Karpas-422 (cell line): ENCODE measurements at regions not wholly inside any gene's neighbourhood (a gene's known extent, or its start where the extent isn't known, plus 50 kb on each side); places are given as distances from the start of the nearest gene placed in this dataset.

Experiments used
- DNase-seq: peaks from one replicate; pipeline ENCODE4 v3.0.0-alpha.2; 2015
- H2AFZ ChIP-seq: fragments of 200-600 bp; sonication (generic); 2 replicates; pipeline ENCODE4 v1.6.1; 2014; ENCODE audit warnings: antibody characterized with exemption, low read length, mixed read lengths
- H3K27ac ChIP-seq: fragments of 200-600 bp; sonication (generic); 2 replicates; pipeline ENCODE4 v1.5.1; 2014; ENCODE audit warnings: mild to moderate bottlenecking, low read length, moderate library complexity
- H3K27me3 ChIP-seq: fragments of 200-600 bp; sonication (generic); 2 replicates; pipeline ENCODE4 v1.6.1; 2014; ENCODE audit warnings: low read length, mixed read lengths
- H3K36me3 ChIP-seq: fragments of 200-600 bp; sonication (generic); 2 replicates; pipeline ENCODE4 v1.6.1; 2014; ENCODE audit warnings: low read length, mixed read lengths; ENCODE audit not compliant: insufficient read depth
- H3K4me1 ChIP-seq: fragments of 200-600 bp; sonication (generic); 2 replicates; pipeline ENCODE4 v1.6.1; 2014; ENCODE audit warnings: mild to moderate bottlenecking, low read length, mixed read lengths
- H3K4me2 ChIP-seq: fragments of 200-600 bp; sonication (generic); 2 replicates; pipeline ENCODE4 v1.6.1; 2014; ENCODE audit warnings: low read length, low read depth, mild to moderate bottlenecking; ENCODE audit not compliant: poor library complexity, severe bottlenecking
- H3K4me3 ChIP-seq: fragments of 200-600 bp; sonication (generic); 2 replicates; pipeline ENCODE4 v1.5.1; 2014; ENCODE audit warnings: mild to moderate bottlenecking, antibody characterized with exemption, low read length, mixed read lengths
- H3K79me2 ChIP-seq: fragments of 200-600 bp; sonication (generic); 2 replicates; pipeline ENCODE4 v1.6.1; 2014; ENCODE audit warnings: mild to moderate bottlenecking, low read length, mixed read lengths
- H3K9ac ChIP-seq: fragments of 200-600 bp; sonication (generic); 2 replicates; pipeline ENCODE4 v1.6.0; 2014; ENCODE audit warnings: low read length
- H3K9me2 ChIP-seq: fragments of 200-600 bp; sonication (generic), shearing (Covaris generic); replicated peaks from 2 replicates; pipeline ENCODE4 v1.6.0; 2014; ENCODE audit warnings: mild to moderate bottlenecking, low read length, moderate library complexity; ENCODE audit not compliant: insufficient read depth
- H3K9me3 ChIP-seq: fragments of 300-700, 200-600 bp; sonication (generic); 2 replicates; pipeline ENCODE4 v1.6.1; 2014; ENCODE audit warnings: low read length, mixed read lengths
- H4K20me1 ChIP-seq: fragments of 200-600 bp; sonication (generic); 2 replicates; pipeline ENCODE4 v1.6.1; 2014; ENCODE audit warnings: mild to moderate bottlenecking, antibody characterized with exemption, low read length, low read depth; ENCODE audit not compliant: insufficient read depth

GRCh38 chr2:71937396-71937795 lies 210.3 kb downstream of the CYP26B1 start:
- Histone ChIP-seq H3K4me3 (no peak overlapping the region), H3K4me2 (no peak overlapping the region), H3K27ac (no peak overlapping the region), H2AFZ (no peak overlapping the region), H3K9me2 (no peaks in the 10 kb centered on the region), H3K4me1 (no peaks in the 10 kb centered on the region), H3K79me2 (no peaks in the 10 kb centered on the region), H3K9ac (no peak overlapping the region), H4K20me1 (0 out of 2 replicates have a peak, but pooled peaks cover 3% of the 10 kb centered on the region), H3K9me3 (no peaks in the 10 kb centered on the region), H3K27me3 (no peaks in the 10 kb centered on the region), H3K36me3 (no peaks in the 10 kb centered on the region)
- no peak for DNase-seq

DNA sequence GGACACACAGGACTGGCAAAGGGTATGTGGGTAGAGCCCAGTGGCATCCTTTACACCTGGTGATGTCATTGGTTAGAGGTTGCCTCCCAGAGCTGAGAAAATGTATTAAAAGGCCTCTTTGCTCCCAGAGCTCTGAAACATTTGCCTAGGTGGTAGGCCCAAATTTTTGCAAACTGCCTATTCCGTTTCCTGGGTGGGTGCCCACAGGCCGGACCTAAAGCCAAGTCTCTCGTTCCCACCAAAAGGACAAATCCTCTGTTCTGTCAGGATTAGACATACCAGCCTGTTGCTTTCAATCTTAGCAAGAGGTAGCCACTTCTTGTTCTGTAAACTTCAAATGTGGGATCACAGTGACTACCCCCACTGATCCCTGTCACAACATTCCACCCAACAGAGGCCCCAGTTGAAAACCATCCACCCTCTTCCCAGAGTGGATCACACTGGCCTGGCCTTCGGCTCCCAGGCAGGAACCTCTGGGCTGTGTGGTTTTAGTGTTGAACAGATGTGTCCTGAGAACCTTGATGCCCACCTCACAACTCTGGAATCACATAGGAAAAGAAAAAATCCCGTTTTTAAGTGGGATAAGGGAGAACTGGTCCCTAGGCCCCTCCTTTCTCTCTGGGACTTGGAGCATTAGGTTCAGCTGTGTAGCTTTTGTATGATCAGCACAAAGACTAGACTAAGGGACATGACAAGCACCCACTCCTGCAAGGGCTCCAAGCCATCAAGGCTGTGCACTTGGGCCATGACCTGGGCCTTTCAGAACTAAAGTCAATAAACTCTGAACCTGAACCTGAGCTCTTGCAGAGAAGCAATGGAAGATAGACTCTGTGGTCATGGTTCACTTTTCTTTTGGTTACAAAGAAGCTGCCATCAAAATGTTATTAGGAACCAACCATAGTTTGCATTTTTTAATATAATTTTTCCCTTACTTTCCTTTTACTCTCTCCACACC lies 211.3 kb downstream of the CYP26B1 start:
- no peaks in the 10 kb centered on the region for H3K9me2 ChIP-seq
- no peak overlapping the region for H3K4me2 ChIP-seq
- no peaks in the 10 kb centered on the region for H3K4me1 ChIP-seq
- no peaks in the 10 kb centered on the region for H3K79me2 ChIP-seq
- no peaks in the 10 kb centered on the region for H3K27me3 ChIP-seq
- no peak overlapping the region for H3K27ac ChIP-seq
- no peak overlapping the region for H2AFZ ChIP-seq
- no peaks in the 10 kb centered on the region for H3K9me3 ChIP-seq
- H4K20me1 ChIP-seq, result 0 out of 2 replicates have a peak, but pooled peaks cover 3% of the 10 kb centered on the region
- H3K9ac ChIP-seq, result no peak overlapping the region
- no peak for DNase-seq
- H3K4me3 ChIP-seq, result no peak overlapping the region
- no peaks in the 10 kb centered on the region for H3K36me3 ChIP-seq

DNA sequence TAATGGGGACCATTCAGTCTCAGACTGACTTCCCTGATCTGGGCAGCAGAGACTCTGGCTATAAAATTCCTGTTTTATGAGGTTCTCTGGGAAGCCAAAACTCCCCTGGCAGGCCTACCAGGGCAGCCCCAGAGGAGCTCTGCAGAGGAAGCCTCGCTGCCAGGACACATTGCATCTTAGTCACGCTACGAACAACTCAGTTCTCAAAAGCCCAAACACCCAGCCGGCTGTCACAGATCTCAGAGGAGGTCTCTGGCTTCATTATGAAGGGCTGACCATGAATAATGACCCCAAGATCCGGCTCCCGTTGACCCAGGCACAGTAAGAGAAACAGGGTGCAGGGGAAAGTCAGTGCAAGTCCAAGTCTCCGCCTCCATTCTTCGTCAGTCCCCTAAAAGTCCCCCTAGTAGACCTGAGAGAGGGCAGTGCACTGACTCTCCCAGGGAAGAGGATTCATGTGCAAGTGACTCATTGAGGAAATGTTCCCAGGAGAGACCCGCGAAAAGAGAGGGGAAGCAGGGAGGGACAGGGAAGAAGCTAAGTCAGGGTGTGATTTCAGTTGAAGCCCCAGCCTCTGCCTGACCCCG lies 212.3 kb downstream of the CYP26B1 start:
- Histone ChIP-seq H3K36me3 (no peaks in the 10 kb centered on the region), H3K79me2 (no peaks in the 10 kb centered on the region), H3K4me1 (no peaks in the 10 kb centered on the region), H3K4me3 (no peak overlapping the region), H3K4me2 (no peak overlapping the region), H3K27ac (no peak overlapping the region), H3K9me2 (no peaks in the 10 kb centered on the region), H4K20me1 (0 out of 2 replicates have a peak, but pooled peaks cover 2% of the 10 kb centered on the region), H3K27me3 (no peaks in the 10 kb centered on the region), H3K9me3 (no peaks in the 10 kb centered on the region), H2AFZ (no peak overlapping the region), H3K9ac (no peak overlapping the region)
- DNase-seq, result no peak

GRCh38 chr2:71934595-71935261 lies 212.9 kb downstream of the CYP26B1 start:
- Histone ChIP-seq H4K20me1 (no peaks in the 10 kb centered on the region), H3K36me3 (no peaks in the 10 kb centered on the region), H3K9me2 (no peaks in the 10 kb centered on the region), H3K9me3 (no peaks in the 10 kb centered on the region), H3K79me2 (no peaks in the 10 kb centered on the region), H3K4me2 (no peak overlapping the region), H3K27ac (no peak overlapping the region), H3K9ac (no peak overlapping the region), H3K4me1 (no peaks in the 10 kb centered on the region), H3K4me3 (no peak overlapping the region), H2AFZ (no peak overlapping the region), H3K27me3 (no peaks in the 10 kb centered on the region)
- no peak for DNase-seq

- H3K79me2 ChIP-seq, result no peaks in the 10 kb centered on the region
- no peak overlapping the region for H3K4me3 ChIP-seq
- H3K4me2 ChIP-seq, result no peak overlapping the region
- H3K9me3 ChIP-seq, result no peaks in the 10 kb centered on the region
- DNase-seq, result no peak
- H3K9me2 ChIP-seq, result no peaks in the 10 kb centered on the region
- no peak overlapping the region for H3K27ac ChIP-seq
- no peaks in the 10 kb centered on the region for H4K20me1 ChIP-seq
- H3K4me1 ChIP-seq, result no peaks in the 10 kb centered on the region
- no peak overlapping the region for H3K9ac ChIP-seq
- no peaks in the 10 kb centered on the region for H3K36me3 ChIP-seq
- no peak overlapping the region for H2AFZ ChIP-seq
- H3K27me3 ChIP-seq, result no peaks in the 10 kb centered on the region
These were observed 213.4 kb downstream of the CYP26B1 start for GRCh38 chr2:71934320-71934593.

- no peaks in the 10 kb centered on the region for H3K9me3 ChIP-seq
- H3K36me3 ChIP-seq, result no peaks in the 10 kb centered on the region
- no peaks in the 10 kb centered on the region for H3K4me1 ChIP-seq
- no peak overlapping the region for H2AFZ ChIP-seq
- H3K79me2 ChIP-seq, result no peaks in the 10 kb centered on the region
- no peaks in the 10 kb centered on the region for H3K9me2 ChIP-seq
- no peak for DNase-seq
- H4K20me1 ChIP-seq, result no peaks in the 10 kb centered on the region
- no peak overlapping the region for H3K4me2 ChIP-seq
- no peak overlapping the region for H3K27ac ChIP-seq
- no peak overlapping the region for H3K4me3 ChIP-seq
- no peaks in the 10 kb centered on the region for H3K27me3 ChIP-seq
- H3K9ac ChIP-seq, result no peak overlapping the region
These were observed 214.0 kb downstream of the CYP26B1 start for GRCh38 chr2:71933467-71934319.

GRCh38 chr2:71932780-71933466 lies 214.7 kb downstream of the CYP26B1 start:
- no peaks in the 10 kb centered on the region for H3K4me1 ChIP-seq
- no peaks in the 10 kb centered on the region for H4K20me1 ChIP-seq
- H3K4me3 ChIP-seq, result no peak overlapping the region
- no peak overlapping the region for H2AFZ ChIP-seq
- H3K79me2 ChIP-seq, result no peaks in the 10 kb centered on the region
- H3K36me3 ChIP-seq, result no peaks in the 10 kb centered on the region
- H3K27me3 ChIP-seq, result no peaks in the 10 kb centered on the region
- no peak for DNase-seq
- no peaks in the 10 kb centered on the region for H3K9me3 ChIP-seq
- H3K4me2 ChIP-seq, result no peak overlapping the region
- no peak overlapping the region for H3K27ac ChIP-seq
- H3K9ac ChIP-seq, result no peak overlapping the region
- H3K9me2 ChIP-seq, result no peaks in the 10 kb centered on the region
